ENCODE measurements at regions not wholly inside any gene's neighbourhood (a gene's known extent, or its start where the extent isn't known, plus 50 kb on each side); places are given as distances from the start of the nearest gene placed in this dataset.
A peak's percentile ranks its signal among the peaks of the same experiment; 100 is the strongest.
"Not testable (repeated sequence)": the region's sequence is repeated elsewhere in the genome, so short reads cannot be mapped to it uniquely, and the experiment has no call there.

GRCh38 chr2:159880729-159881128, 82.7 kb upstream of the CD302 start:
- peak; percentile 27 for DNase-seq

GRCh38 chr2:159879051-159879604, 81.1 kb upstream of the CD302 start:
- DNase-seq, result no peak

GRCh38 chr2:159875083-159875482, 77.1 kb upstream of the CD302 start:
- no peak for DNase-seq

- no peak for DNase-seq
Observed at GRCh38 chr2:159873258-159873657, 75.2 kb upstream of the CD302 start.

- no peak for DNase-seq
Observed at GRCh38 chr2:159872353-159872752, 74.3 kb upstream of the CD302 start.

GRCh38 chr2:159868598-159869159, 70.7 kb upstream of the CD302 start:
- DNase-seq, result not testable (repeated sequence)

GRCh38 chr2:159867567-159868361, 69.8 kb upstream of the CD302 start:
- no peak for DNase-seq

GRCh38 chr2:159863526-159864160, 65.6 kb upstream of the CD302 start:
- DNase-seq, result no peak

GRCh38 chr2:159860581-159861310, 62.7 kb upstream of the CD302 start:
- no peak for DNase-seq

- no peak for DNase-seq
Observed at GRCh38 chr2:159859583-159859982, 61.6 kb upstream of the CD302 start.

GRCh38 chr2:159856760-159857159, 58.8 kb upstream of the CD302 start:
- no peak for DNase-seq

- no peak for DNase-seq
Observed at GRCh38 chr2:159855557-159856061, 57.6 kb upstream of the CD302 start.

GRCh38 chr2:159855143-159855542, 57.1 kb upstream of the CD302 start:
- no peak for DNase-seq

- no peak for DNase-seq
Observed at GRCh38 chr2:159854481-159854880, 56.5 kb upstream of the CD302 start.

GRCh38 chr2:159853101-159853500, 55.1 kb upstream of the CD302 start:
- no peak for DNase-seq

- no peak for DNase-seq
Observed at GRCh38 chr2:159851941-159852340, 53.9 kb upstream of the CD302 start.

GRCh38 chr2:159850789-159851188, 52.8 kb upstream of the CD302 start:
- no peak for DNase-seq

- no peak for DNase-seq
Observed at GRCh38 chr2:159849160-159849813, 51.3 kb upstream of the CD302 start.

All from DMS79 (cell line).